Neural progenitor cell (in vitro differentiated cells): ENCODE measurements at regions not wholly inside any gene's neighbourhood (a gene's known extent, or its start where the extent isn't known, plus 50 kb on each side); places are given as distances from the start of the nearest gene placed in this dataset.

ENCODE experiments used
- EZH2phosphoT487 ChIP-seq: fragments of 200-600 bp; sonication (generic); IDR thresholded peaks from 2 replicates; pipeline ENCODE4 v1.6.1; 2017; ENCODE audit warnings: antibody characterized with exemption
- TF ChIP-seq, protein P1 (sequence below): fragments of 200-600 bp; sonication (generic); IDR thresholded peaks from 2 replicates; pipeline ENCODE4 v1.5.1; 2017; ENCODE audit warnings: antibody characterized with exemption, mild to moderate bottlenecking

DNA sequence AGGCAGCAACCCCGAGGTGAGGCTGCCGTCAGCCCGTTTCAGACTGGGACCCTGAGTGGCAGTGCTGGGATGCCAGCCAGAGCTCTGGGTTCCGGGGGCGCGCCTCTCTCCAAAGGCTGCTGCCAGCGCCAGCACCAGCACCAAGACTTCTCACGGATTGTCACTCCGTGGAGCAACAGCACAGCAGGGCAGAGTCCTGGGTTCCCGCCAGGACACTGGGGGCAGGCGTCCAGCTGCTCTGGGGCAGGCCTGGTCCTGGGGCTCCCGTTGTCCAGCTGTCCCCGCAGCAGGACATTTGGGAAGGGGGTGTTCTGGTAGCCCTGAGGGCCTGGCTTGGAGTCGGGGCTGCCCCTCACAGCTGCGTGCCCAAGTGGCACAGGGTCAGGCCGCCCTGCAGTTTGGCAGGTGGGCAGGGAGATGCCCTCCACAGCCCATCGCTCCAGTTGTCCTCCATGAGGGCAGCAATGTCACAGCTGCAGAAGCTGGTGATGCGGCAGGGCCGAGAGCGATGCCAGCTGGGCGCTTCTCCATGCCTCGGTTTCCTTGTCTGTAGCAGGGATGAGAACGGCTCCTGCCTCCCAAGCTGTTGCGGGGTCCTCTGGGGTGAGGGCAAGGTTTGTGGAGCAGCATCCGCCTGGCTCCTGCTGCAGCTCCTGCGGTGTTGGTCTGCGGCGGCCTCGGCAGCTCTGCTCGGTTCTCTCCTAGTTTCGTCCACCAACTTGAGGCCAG is 137.3 kb upstream of the CIBAR2 start:
- TF ChIP-seq, protein P1, sequence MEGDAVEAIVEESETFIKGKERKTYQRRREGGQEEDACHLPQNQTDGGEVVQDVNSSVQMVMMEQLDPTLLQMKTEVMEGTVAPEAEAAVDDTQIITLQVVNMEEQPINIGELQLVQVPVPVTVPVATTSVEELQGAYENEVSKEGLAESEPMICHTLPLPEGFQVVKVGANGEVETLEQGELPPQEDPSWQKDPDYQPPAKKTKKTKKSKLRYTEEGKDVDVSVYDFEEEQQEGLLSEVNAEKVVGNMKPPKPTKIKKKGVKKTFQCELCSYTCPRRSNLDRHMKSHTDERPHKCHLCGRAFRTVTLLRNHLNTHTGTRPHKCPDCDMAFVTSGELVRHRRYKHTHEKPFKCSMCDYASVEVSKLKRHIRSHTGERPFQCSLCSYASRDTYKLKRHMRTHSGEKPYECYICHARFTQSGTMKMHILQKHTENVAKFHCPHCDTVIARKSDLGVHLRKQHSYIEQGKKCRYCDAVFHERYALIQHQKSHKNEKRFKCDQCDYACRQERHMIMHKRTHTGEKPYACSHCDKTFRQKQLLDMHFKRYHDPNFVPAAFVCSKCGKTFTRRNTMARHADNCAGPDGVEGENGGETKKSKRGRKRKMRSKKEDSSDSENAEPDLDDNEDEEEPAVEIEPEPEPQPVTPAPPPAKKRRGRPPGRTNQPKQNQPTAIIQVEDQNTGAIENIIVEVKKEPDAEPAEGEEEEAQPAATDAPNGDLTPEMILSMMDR = no peak
- no peak for TF ChIP-seq EZH2phosphoT487
